Suprapubic skin (tissue), 4 donors: ENCODE measurements at regions not wholly inside any gene's neighbourhood (a gene's known extent, or its start where the extent isn't known, plus 50 kb on each side); places are given as distances from the start of the nearest gene placed in this dataset.
"Not testable (repeated sequence)": the region's sequence is repeated elsewhere in the genome, so short reads cannot be mapped to it uniquely, and the experiment has no call there.

Source experiments
- DNase-seq, 2 donors: peaks; one replicate each; pipeline ENCODE4 v3.0.0-alpha.2; 2019; ENCODE audit warnings: low spot score in 2 of 2
- H3K27ac ChIP-seq: fragments of 200-600 bp; sonication (generic); one replicate; pipeline ENCODE4 v1.5.1; 2019
- H3K27me3 ChIP-seq: fragments of 200-600 bp; sonication (generic); one replicate; pipeline ENCODE4 v1.5.1; 2019
- H3K36me3 ChIP-seq: fragments of 200-600 bp; sonication (generic); one replicate; pipeline ENCODE4 v1.5.1; 2019
- H3K4me1 ChIP-seq: fragments of 200-600 bp; sonication (generic); one replicate; pipeline ENCODE4 v1.5.1; 2019
- H3K4me3 ChIP-seq: fragments of 200-600 bp; sonication (generic); one replicate; pipeline ENCODE4 v1.5.1; 2019; ENCODE audit warnings: mild to moderate bottlenecking
- H3K9me3 ChIP-seq: fragments of 200-600 bp; sonication (generic); one replicate; pipeline ENCODE4 v1.5.1; 2019
- EP300 ChIP-seq: sonication (generic); formaldehyde crosslinking; IDR thresholded peaks from one replicate; pipeline ENCODE4 v1.6.1; 2017; ENCODE audit warnings: antibody characterized with exemption
- POLR2A ChIP-seq, 2 donors: fragments of 450-650 bp; IDR thresholded peaks; one replicate each; pipeline ENCODE4 v1.6.1; 2017; ENCODE audit warnings: antibody characterized with exemption in 2 of 2, mild to moderate bottlenecking in 2 of 2, moderate library complexity in 2 of 2
- POLR2AphosphoS5 ChIP-seq, 3 donors: sonication (generic); formaldehyde crosslinking; IDR thresholded peaks; one replicate each; pipeline ENCODE4 v1.6.1; 2017; ENCODE audit warnings: antibody characterized with exemption in 3 of 3
- WGBS: methylation state at CpG from one replicate; pipeline ENCODE4 v1.1.5; 2018; 5-methylcytosine and 5-hydroxymethylcytosine counted together
- TF ChIP-seq, protein P1 (sequence below), 2 donors: fragments of 200-600 bp in 1 of 2; fragments of 450-650 bp in 1 of 2; sonication (generic) in 1 of 2; IDR thresholded peaks; one replicate each; pipeline ENCODE4 v1.5.1; 2016 to 2019; ENCODE audit warnings: antibody characterized with exemption in 2 of 2, mild to moderate bottlenecking in 1 of 2, moderate library complexity in 1 of 2

DNA sequence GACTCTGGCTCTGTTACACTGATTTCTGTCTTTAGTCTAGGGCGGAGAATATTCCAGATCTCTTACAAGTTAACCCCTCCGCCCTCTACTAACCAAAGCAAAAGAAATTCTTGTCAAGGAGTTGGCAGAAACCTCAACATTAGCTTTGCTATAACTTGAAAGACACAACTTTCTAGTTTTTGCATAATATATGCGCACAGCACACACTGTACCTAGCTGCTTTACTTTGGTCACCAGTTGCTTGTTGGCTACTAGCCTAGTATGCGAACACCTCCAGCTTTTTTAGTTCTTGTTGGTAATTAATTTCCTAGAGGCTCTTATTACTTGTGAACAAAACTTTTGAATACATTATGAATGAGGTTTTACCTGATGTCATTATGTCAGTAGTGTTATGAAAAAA, 348.8 kb upstream of the C2CD4B start:
- Histone ChIP-seq H3K27me3 (no peaks in the 10 kb centered on the region), H3K9me3 (no peaks in the 10 kb centered on the region), H3K27ac (no peak overlapping the region), H3K36me3 (no peaks in the 10 kb centered on the region), H3K4me1 (peaks cover 6% of the 10 kb centered on the region), H3K4me3 (no peak overlapping the region)
- no peak for DNase-seq
- TF ChIP-seq POLR2A (IDR thresholded peaks at IDR 0.05) (no peak), POLR2AphosphoS5 (IDR thresholded peaks at IDR 0.05) (no peak), EP300 (no peak)
- TF ChIP-seq, protein P1, sequence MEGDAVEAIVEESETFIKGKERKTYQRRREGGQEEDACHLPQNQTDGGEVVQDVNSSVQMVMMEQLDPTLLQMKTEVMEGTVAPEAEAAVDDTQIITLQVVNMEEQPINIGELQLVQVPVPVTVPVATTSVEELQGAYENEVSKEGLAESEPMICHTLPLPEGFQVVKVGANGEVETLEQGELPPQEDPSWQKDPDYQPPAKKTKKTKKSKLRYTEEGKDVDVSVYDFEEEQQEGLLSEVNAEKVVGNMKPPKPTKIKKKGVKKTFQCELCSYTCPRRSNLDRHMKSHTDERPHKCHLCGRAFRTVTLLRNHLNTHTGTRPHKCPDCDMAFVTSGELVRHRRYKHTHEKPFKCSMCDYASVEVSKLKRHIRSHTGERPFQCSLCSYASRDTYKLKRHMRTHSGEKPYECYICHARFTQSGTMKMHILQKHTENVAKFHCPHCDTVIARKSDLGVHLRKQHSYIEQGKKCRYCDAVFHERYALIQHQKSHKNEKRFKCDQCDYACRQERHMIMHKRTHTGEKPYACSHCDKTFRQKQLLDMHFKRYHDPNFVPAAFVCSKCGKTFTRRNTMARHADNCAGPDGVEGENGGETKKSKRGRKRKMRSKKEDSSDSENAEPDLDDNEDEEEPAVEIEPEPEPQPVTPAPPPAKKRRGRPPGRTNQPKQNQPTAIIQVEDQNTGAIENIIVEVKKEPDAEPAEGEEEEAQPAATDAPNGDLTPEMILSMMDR (IDR thresholded peaks at IDR 0.05), result no peak
- 49% methylated on average over 4 of the region's 4 CpGs for WGBS

DNA sequence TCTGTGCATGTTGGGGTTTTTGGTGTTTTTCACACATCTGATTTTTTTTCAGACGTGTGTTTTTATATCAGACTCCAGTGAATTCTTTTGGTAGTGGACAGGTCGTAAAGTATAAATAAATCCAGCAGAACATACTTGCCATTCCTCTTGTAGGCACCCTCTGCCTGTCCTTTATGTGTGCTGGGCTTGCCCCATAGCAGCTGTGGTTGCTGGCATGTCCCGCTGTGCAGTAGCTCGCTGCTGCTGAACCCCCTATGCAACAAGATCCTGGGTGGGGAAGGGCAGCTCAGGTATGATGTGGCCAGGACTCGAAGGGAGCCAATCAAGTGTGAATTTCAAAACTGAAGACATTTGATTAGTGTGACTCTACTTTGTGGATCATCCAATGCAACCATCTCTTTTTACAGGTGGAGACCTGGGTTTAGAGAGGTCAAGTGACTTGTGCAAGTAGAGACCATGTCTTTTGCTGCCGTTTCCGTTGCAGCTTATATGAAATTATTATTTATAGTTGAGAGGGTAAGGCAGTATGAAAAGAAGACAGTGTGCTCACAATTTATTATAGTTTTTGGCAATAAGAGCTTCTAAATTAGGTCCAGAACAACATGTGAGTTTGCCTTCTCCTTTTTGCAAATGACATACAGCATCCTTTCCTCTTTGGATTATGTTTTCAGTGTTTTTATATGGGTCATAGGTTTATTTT, 350.8 kb upstream of the C2CD4B start:
- no peaks in the 10 kb centered on the region for H3K27me3 ChIP-seq
- no peak for DNase-seq
- no peak for TF ChIP-seq POLR2A (IDR thresholded peaks at IDR 0.05)
- TF ChIP-seq EP300, result no peak
- TF ChIP-seq, protein P1 (IDR thresholded peaks at IDR 0.05), result no peak
- TF ChIP-seq POLR2AphosphoS5 (IDR thresholded peaks at IDR 0.05), result no peak
- H3K36me3 ChIP-seq, result no peaks in the 10 kb centered on the region
- no peak overlapping the region for H3K4me3 ChIP-seq
- no peaks in the 10 kb centered on the region for H3K9me3 ChIP-seq
- peaks cover 6% of the 10 kb centered on the region for H3K4me1 ChIP-seq
- 82% methylated on average over 7 of the region's 7 CpGs for WGBS
- H3K27ac ChIP-seq, result no peak overlapping the region

DNA sequence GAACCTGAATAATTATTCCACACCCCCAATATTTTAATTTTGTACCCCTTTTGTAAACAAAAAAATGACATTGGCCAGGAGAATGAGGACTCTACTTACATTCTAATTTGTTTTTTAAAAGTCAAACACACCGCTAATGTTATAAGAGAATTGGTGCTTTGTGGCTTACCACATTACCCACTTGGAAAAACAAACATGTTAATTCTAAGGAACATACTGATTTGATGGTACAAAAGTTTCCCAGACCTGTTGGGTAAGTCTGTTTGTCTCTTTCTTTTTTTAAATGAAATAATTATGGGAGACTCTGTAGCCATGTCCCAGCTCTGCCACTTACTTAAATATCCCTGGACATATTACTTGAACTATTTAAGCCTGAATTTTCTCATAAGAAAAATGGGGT, 352.5 kb upstream of the C2CD4B start:
- TF ChIP-seq, protein P1 (IDR thresholded peaks at IDR 0.05), result no peak
- TF ChIP-seq POLR2A (IDR thresholded peaks at IDR 0.05) (no peak), POLR2AphosphoS5 (IDR thresholded peaks at IDR 0.05) (no peak), EP300 (no peak)
- no peaks in the 10 kb centered on the region for H3K27me3 ChIP-seq
- no peak for DNase-seq
- no peaks in the 10 kb centered on the region for H3K36me3 ChIP-seq
- no peaks in the 10 kb centered on the region for H3K9me3 ChIP-seq
- H3K4me3 ChIP-seq, result no peak overlapping the region
- H3K4me1 ChIP-seq, result peaks cover 6% of the 10 kb centered on the region
- WGBS, result 86% methylated on average over 1 of the region's 1 CpG
- no peak overlapping the region for H3K27ac ChIP-seq

DNA sequence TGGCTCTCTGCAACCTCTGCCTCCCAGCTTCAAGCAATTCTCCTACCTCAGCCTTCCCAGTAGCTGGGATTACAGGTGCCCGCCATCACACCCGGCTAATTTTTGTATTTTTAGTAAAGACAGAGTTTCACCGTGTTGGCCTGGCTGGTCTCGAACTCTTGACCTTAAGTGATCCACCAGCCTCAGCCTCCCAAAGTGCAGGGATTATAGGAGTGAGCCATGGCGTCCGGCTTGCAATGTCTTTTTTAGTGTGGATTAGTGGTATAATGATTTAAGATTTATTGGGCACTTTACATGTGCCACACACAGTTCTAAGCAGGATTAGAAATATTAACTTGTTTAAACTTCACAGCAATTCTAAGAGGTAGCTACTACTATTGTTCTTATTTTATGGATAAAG, 353.6 kb upstream of the C2CD4B start:
- H3K4me3 ChIP-seq, H3K4me1 ChIP-seq, H3K27ac ChIP-seq, H3K27me3 ChIP-seq, DNase-seq, H3K9me3 ChIP-seq, H3K36me3 ChIP-seq: not testable (repeated sequence)
- WGBS, result 97% methylated on average over 6 of the region's 6 CpGs

DNA sequence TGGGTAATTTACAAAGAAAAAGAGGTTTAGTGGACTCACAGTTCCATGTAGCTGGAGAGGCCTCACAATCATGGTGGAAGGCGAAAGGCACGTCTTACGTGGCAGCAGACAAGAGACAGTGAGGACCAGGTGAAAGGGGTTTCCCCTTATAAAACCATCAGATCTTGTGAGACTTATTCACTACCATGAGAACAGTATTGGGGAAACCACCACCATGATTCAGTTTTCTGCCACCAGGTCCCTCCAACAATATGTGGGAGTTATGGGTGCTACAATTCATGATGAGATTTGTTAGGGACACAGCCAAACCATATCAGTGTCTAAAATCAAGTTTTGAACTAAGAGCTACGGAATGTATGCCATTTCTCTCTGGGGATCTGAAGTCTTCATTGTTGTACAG, 354.8 kb upstream of the C2CD4B start:
- 70% methylated on average over 4 of the region's 4 CpGs for WGBS
- no peaks in the 10 kb centered on the region for H3K36me3 ChIP-seq
- TF ChIP-seq POLR2AphosphoS5 (IDR thresholded peaks at IDR 0.05) (no peak), POLR2A (IDR thresholded peaks at IDR 0.05) (no peak), EP300 (no peak)
- TF ChIP-seq, protein P1 (IDR thresholded peaks at IDR 0.05), result no peak
- no peak overlapping the region for H3K27ac ChIP-seq
- no peak for DNase-seq
- H3K4me3 ChIP-seq, result no peak overlapping the region
- H3K4me1 ChIP-seq, result peaks cover 6% of the 10 kb centered on the region
- H3K9me3 ChIP-seq, result no peaks in the 10 kb centered on the region
- H3K27me3 ChIP-seq, result no peaks in the 10 kb centered on the region

DNA sequence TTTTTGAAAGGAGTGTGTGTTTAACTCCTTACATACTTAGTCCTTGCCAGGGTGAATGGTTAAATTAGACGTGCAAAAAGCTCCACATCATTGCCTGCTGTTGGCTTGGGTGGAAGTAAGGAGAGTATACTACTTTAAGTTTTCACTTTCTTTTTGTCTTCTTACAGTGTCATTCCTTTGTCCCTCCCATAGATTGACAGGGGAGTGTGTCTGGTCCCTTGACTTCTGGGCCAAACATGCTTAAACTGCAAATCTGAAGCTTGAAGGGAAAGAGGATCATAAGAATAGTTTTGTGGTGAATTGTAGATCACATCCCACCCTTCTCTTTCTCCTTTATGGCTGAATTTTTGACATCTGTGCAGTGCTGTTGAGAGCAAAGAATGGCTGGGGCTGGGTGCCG, 355.8 kb upstream of the C2CD4B start:
- no peaks in the 10 kb centered on the region for H3K9me3 ChIP-seq

More for the DNA sequence above, 355.8 kb upstream of the C2CD4B start:
- WGBS, result 97% methylated on average over 2 of the region's 2 CpGs
- no peak overlapping the region for H3K27ac ChIP-seq
- peaks cover 6% of the 10 kb centered on the region for H3K4me1 ChIP-seq
- H3K27me3 ChIP-seq, result no peaks in the 10 kb centered on the region
- H3K36me3 ChIP-seq, result no peaks in the 10 kb centered on the region
- no peak overlapping the region for H3K4me3 ChIP-seq
- TF ChIP-seq, protein P1 (IDR thresholded peaks at IDR 0.05), result no peak
- TF ChIP-seq POLR2A (IDR thresholded peaks at IDR 0.05) (no peak), EP300 (no peak)
- DNase-seq, result no peak
